ENCODE measurements at regions not wholly inside any gene's neighbourhood (a gene's known extent, or its start where the extent isn't known, plus 50 kb on each side); places are given as distances from the start of the nearest gene placed in this dataset.

- no peak overlapping the region for H4K91ac ChIP-seq (replicated peaks; ENCODE audit: insufficient read length, low read length)
- H2AK5ac ChIP-seq (ENCODE audit: low read depth, low read length): no peak overlapping the region
- no peaks in the 10 kb centered on the region for H3K23me2 ChIP-seq (ENCODE audit: low read depth, low read length)
- H2AFZ ChIP-seq (ENCODE audit: low read length): no peak overlapping the region
- no peak overlapping the region for H3K23ac ChIP-seq (ENCODE audit: insufficient read length)
- H3K4ac ChIP-seq (replicated peaks; ENCODE audit: insufficient read length, low read depth, low read length): no peak overlapping the region
- H2BK20ac ChIP-seq (ENCODE audit: low read length): no peak overlapping the region
- no peak overlapping the region for H3K14ac ChIP-seq (ENCODE audit: insufficient read length)
- no peaks in the 10 kb centered on the region for H3K4me1 ChIP-seq (replicated peaks in 1 of 4; ENCODE audit: control insufficient read depth in 3 of 4, insufficient read depth in 4 of 4, low read length in 3 of 4)
- no peak overlapping the region for H3K56ac ChIP-seq (replicated peaks; ENCODE audit: insufficient read length, low read depth, low read length)
- CTCF ChIA-PET (ENCODE audit: partially characterized antibody): interaction anchor here (1.2 to 1.7 kb wide), 3 partner anchors 7 to 103 kb away, joined by 3 to 5 read pairs (median 4); no protein-coding TSS in a partner anchor
- no peak overlapping the region for H3K18ac ChIP-seq (ENCODE audit: extremely low read depth, low read length)
- 77% methylated on average over 2 of the region's 2 CpGs; no CpG with 5 or more reads in 1 of the 2 experiments for WGBS, 2 experiments (ENCODE audit: extremely low coverage in 1 of 2, insufficient coverage in 1 of 2, insufficient read length in 1 of 2, insufficient replicate concordance in 2 of 2, low coverage in 1 of 2, low lambda C conversion rate in 2 of 2, missing lambda C conversion rate in 1 of 2)
- no peak overlapping the region for H3K4me3 ChIP-seq (ENCODE audit: extremely low read depth in 1 of 4, insufficient read depth in 2 of 4, low read depth in 3 of 4, low read length in 4 of 4)
- no peaks in the 10 kb centered on the region for H3K79me2 ChIP-seq (ENCODE audit: control insufficient read depth in 1 of 2, insufficient read depth in 2 of 2, low read length in 2 of 2)
- no peak overlapping the region for H2BK15ac ChIP-seq (ENCODE audit: low read length)
- no peak overlapping the region for H2BK120ac ChIP-seq (replicated peaks; ENCODE audit: low read depth, low read length)
- peaks cover 0 to 11% of the 10 kb centered on the region in 2 experiments; a peak in 2 of 4 replicates for H3K9me3 ChIP-seq (ENCODE audit: insufficient read depth in 2 of 2, low read depth in 1 of 2, low read length in 1 of 2)
- no peak overlapping the region for H3K27ac ChIP-seq (ENCODE audit: low read depth, low read length)
- no peak overlapping the region for H4K5ac ChIP-seq (ENCODE audit: insufficient read length, low read depth, low read length)
- no peak overlapping the region for H3K9ac ChIP-seq (replicated peaks in 1 of 4; ENCODE audit: extremely low read depth in 1 of 4, low read depth in 3 of 4, low read length in 3 of 4)
- FAIRE-seq (no peak), DNase-seq (ENCODE audit: low read depth in 1 of 2, low spot score in 2 of 2) (no peak)
- H3K27me3 ChIP-seq (replicated peaks in 1 of 4; ENCODE audit: control insufficient read depth in 3 of 4, extremely low read depth in 1 of 4, insufficient read depth in 3 of 4, low read length in 3 of 4): no peaks in the 10 kb centered on the region
- no peaks in the 10 kb centered on the region for H4K20me1 ChIP-seq (replicated peaks in 1 of 2; ENCODE audit: control insufficient read depth in 1 of 2, insufficient read depth in 2 of 2, low read length in 2 of 2)
- POLR2A ChIA-PET (ENCODE audit: partially characterized antibody): interaction anchor here (1.2 kb wide), 1 partner anchor 14 kb away, joined by 4 read pairs; no protein-coding TSS in a partner anchor
- no peaks in the 10 kb centered on the region for H3K79me1 ChIP-seq (ENCODE audit: low read depth, low read length)
- no peak overlapping the region for H3K4me2 ChIP-seq (ENCODE audit: insufficient read depth in 1 of 2, low read depth in 2 of 2, low read length in 2 of 2)
- H2BK5ac ChIP-seq (ENCODE audit: low read depth, low read length): no peak overlapping the region
- H2BK12ac ChIP-seq (ENCODE audit: low read depth, low read length): no peak overlapping the region
- no peak overlapping the region for H4K8ac ChIP-seq (ENCODE audit: extremely low read depth, insufficient read depth, low read length)
- H3K36me3 ChIP-seq (ENCODE audit: control insufficient read depth in 2 of 4, insufficient read depth in 4 of 4, low read length in 3 of 4): no peaks in the 10 kb centered on the region
- TF ChIP-seq SAP30 (IDR thresholded peaks at IDR 0.05; ENCODE audit: insufficient read depth, insufficient replicate concordance, low read length) (no peak), SRF (IDR thresholded peaks at IDR 0.05; ENCODE audit: low read depth, low read length) (no peak), SP2 (IDR thresholded peaks at IDR 0.05; ENCODE audit: low read length) (no peak), EP300 (IDR thresholded peaks at IDR 0.05; ENCODE audit: borderline replicate concordance in 1 of 2, low read depth in 2 of 2, low read length in 2 of 2) (no peak), ATF2 (IDR thresholded peaks at IDR 0.05; ENCODE audit: low read length) (no peak), ZNF274 (IDR thresholded peaks at IDR 0.05; ENCODE audit: borderline replicate concordance, extremely low read depth, low read length) (no peak), ATF3 (IDR thresholded peaks at IDR 0.05; ENCODE audit: insufficient read depth, low read depth, low read length) (no peak), CEBPB (IDR thresholded peaks at IDR 0.05; ENCODE audit: low read depth, low read length) (no peak), JUND (IDR thresholded peaks at IDR 0.05; ENCODE audit: low read length) (no peak), JUN (IDR thresholded peaks at IDR 0.05; ENCODE audit: low read depth, low read length) (no peak), SP4 (IDR thresholded peaks at IDR 0.05; ENCODE audit: low read length) (no peak), RXRA (IDR thresholded peaks at IDR 0.05; ENCODE audit: insufficient read depth, low read depth, low read length) (no peak)
Measured at GRCh38 chr12:110998971-110999370, 78.6 kb upstream of the MYL2 start.
